ENCODE measurements at regions not wholly inside any gene's neighbourhood (a gene's known extent, or its start where the extent isn't known, plus 50 kb on each side); places are given as distances from the start of the nearest gene placed in this dataset.

DNA sequence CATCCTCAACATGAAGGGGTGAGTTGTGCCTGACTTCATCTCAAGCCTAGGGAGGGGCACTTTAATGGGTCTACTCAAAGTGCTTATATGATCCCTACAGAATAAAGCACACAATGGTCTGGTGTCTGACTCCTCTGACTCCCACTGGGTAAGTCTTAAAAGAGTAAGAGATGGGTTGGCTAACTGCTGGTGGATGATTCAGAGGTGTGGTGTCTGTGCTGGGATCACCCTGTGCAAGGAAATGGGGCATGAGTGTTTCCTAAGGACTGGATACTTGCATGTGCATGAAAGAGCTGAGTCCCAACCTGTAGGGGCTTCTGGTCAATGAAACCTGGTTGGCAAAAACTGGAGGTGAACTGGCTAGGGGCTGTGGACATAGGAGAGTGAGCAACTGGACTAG is 158.8 kb downstream of the IL20RB start:
- TF ChIP-seq, protein P1, sequence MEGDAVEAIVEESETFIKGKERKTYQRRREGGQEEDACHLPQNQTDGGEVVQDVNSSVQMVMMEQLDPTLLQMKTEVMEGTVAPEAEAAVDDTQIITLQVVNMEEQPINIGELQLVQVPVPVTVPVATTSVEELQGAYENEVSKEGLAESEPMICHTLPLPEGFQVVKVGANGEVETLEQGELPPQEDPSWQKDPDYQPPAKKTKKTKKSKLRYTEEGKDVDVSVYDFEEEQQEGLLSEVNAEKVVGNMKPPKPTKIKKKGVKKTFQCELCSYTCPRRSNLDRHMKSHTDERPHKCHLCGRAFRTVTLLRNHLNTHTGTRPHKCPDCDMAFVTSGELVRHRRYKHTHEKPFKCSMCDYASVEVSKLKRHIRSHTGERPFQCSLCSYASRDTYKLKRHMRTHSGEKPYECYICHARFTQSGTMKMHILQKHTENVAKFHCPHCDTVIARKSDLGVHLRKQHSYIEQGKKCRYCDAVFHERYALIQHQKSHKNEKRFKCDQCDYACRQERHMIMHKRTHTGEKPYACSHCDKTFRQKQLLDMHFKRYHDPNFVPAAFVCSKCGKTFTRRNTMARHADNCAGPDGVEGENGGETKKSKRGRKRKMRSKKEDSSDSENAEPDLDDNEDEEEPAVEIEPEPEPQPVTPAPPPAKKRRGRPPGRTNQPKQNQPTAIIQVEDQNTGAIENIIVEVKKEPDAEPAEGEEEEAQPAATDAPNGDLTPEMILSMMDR (IDR thresholded peaks at IDR 0.05; ENCODE audit: low read depth, low read length, poor library complexity, severe bottlenecking) = no peak
- TF ChIP-seq EZH2phosphoT487 (IDR thresholded peaks at IDR 0.05; ENCODE audit: borderline replicate concordance, low read length) = no peak

Data from DOHH2 (cell line).